H1 (cell line): ENCODE measurements at regions not wholly inside any gene's neighbourhood (a gene's known extent, or its start where the extent isn't known, plus 50 kb on each side); places are given as distances from the start of the nearest gene placed in this dataset.

Experiments used
- CTCF ChIA-PET: fragments of 300-600 bp; sonication (Branson Sonifier 250); formaldehyde crosslinking; loops from one replicate; lab custom pipeline; 2021; ENCODE audit not compliant: partially characterized antibody; lab: Charles Lee
- POLR2A ChIA-PET: fragments of 300-600 bp; sonication (Branson Sonifier 250); formaldehyde crosslinking; loops from one replicate; lab custom pipeline; 2021; ENCODE audit warnings: inconsistent platforms; ENCODE audit not compliant: partially characterized antibody; lab: Charles Lee
- DNase-seq, 2 experiments: peaks; one replicate each; pipeline versions ENCODE4 v3.0.0 to v3.0.0-alpha.2; 2010 to 2022; ENCODE audit warnings: low spot score in 2 of 2, low read depth in 1 of 2, mixed read lengths in 1 of 2
- FAIRE-seq: peaks from 2 replicates; lab custom pipeline; 2011; peaks lifted over from hg19 to GRCh38; lab: Jason Lieb, UNC
- H2AFZ ChIP-seq: 2 replicates; pipeline ENCODE4 v1.8.1; 2012; ENCODE audit warnings: low read length, inconsistent platforms
- H2AK5ac ChIP-seq: 2 replicates; pipeline ENCODE4 v1.6.1; 2013; ENCODE audit warnings: low read depth, low read length
- H2BK120ac ChIP-seq: replicated peaks from 2 replicates; pipeline ENCODE3; 2013; ENCODE audit warnings: low read depth, low read length, inconsistent platforms
- H2BK12ac ChIP-seq: 2 replicates; pipeline ENCODE4 v1.6.1; 2013; ENCODE audit warnings: low read depth, low read length
- H2BK15ac ChIP-seq: 2 replicates; pipeline ENCODE4 v1.6.1; 2013; ENCODE audit warnings: low read length
- H2BK20ac ChIP-seq: 2 replicates; pipeline ENCODE4 v1.6.1; 2013; ENCODE audit warnings: low read length
- H2BK5ac ChIP-seq: 2 replicates; pipeline ENCODE4 v1.6.1; 2013; ENCODE audit warnings: low read depth, low read length
- H3K14ac ChIP-seq: 2 replicates; pipeline ENCODE4 v1.6.1; 2013; ENCODE audit warnings: inconsistent platforms; ENCODE audit not compliant: insufficient read length
- H3K18ac ChIP-seq: 2 replicates; pipeline ENCODE4 v1.6.1; 2013; ENCODE audit warnings: low read length; ENCODE audit errors: extremely low read depth
- H3K23ac ChIP-seq: 2 replicates; pipeline ENCODE4 v1.6.1; 2013; ENCODE audit warnings: inconsistent platforms; ENCODE audit not compliant: insufficient read length
- H3K23me2 ChIP-seq: 2 replicates; pipeline ENCODE4 v1.6.1; 2013; ENCODE audit warnings: low read depth, low read length
- H3K27ac ChIP-seq: 2 replicates; pipeline ENCODE4 v1.6.1; 2011; ENCODE audit warnings: low read depth, low read length, inconsistent platforms
- H3K27me3 ChIP-seq, 4 experiments: replicated peaks in 1 of 4; 1 replicate in 1 of 4; 2 replicates in 3 of 4; pipeline versions ENCODE4 v1.6.1 to v1.8.1; 2011 to 2013; ENCODE audit warnings: low read length in 3 of 4, mild to moderate bottlenecking in 3 of 4, inconsistent platforms in 2 of 4, mixed read lengths in 2 of 4, moderate library complexity in 1 of 4; ENCODE audit not compliant: control insufficient read depth in 3 of 4, insufficient read depth in 3 of 4; ENCODE audit errors: extremely low read depth in 1 of 4
- H3K36me3 ChIP-seq, 4 experiments: 2 replicates each; pipeline versions ENCODE4 v1.6.1 to v1.8.1; 2011 to 2013; ENCODE audit warnings: mild to moderate bottlenecking in 4 of 4, low read length in 3 of 4, moderate library complexity in 2 of 4, control low read depth in 1 of 4, inconsistent platforms in 1 of 4; ENCODE audit not compliant: insufficient read depth in 4 of 4, control insufficient read depth in 2 of 4
- H3K4ac ChIP-seq: replicated peaks from 2 replicates; pipeline ENCODE3; 2013; ENCODE audit warnings: low read length, low read depth, mixed read lengths, inconsistent platforms; ENCODE audit not compliant: insufficient read length
- H3K4me1 ChIP-seq, 4 experiments: replicated peaks in 1 of 4; 1 replicate in 1 of 4; 2 replicates in 3 of 4; pipeline versions ENCODE4 v1.6.1 to v1.8.1; 2011 to 2013; ENCODE audit warnings: low read length in 3 of 4, inconsistent platforms in 2 of 4, mixed read lengths in 1 of 4; ENCODE audit not compliant: insufficient read depth in 4 of 4, control insufficient read depth in 3 of 4
- H3K4me2 ChIP-seq, 2 experiments: 2 replicates each; pipeline versions ENCODE4 v1.6.1 to v1.8.1; 2011 to 2013; ENCODE audit warnings: low read depth in 2 of 2, low read length in 2 of 2, control low read depth in 1 of 2, inconsistent platforms in 1 of 2, mild to moderate bottlenecking in 1 of 2; ENCODE audit not compliant: insufficient read depth in 1 of 2
- H3K4me3 ChIP-seq, 4 experiments: fragments of 200-600, 300-600 bp in 1 of 4; sonication (generic), shearing (Covaris generic), sonication (Bioruptor Twin) in 1 of 4; 2 replicates each; pipeline versions ENCODE4 v1.5.1 to v1.8.1; 2011 to 2016; ENCODE audit warnings: low read length in 4 of 4, low read depth in 3 of 4, control low read depth in 2 of 4, inconsistent platforms in 2 of 4, mild to moderate bottlenecking in 2 of 4, mixed read lengths in 1 of 4, moderate library complexity in 1 of 4; ENCODE audit not compliant: insufficient read depth in 2 of 4; ENCODE audit errors: extremely low read depth in 1 of 4
- H3K56ac ChIP-seq: replicated peaks from 2 replicates; pipeline ENCODE3; 2013; ENCODE audit warnings: low read depth, mild to moderate bottlenecking, mixed read lengths, low read length, inconsistent platforms; ENCODE audit not compliant: insufficient read length
- H3K79me1 ChIP-seq: 2 replicates; pipeline ENCODE4 v1.6.1; 2013; ENCODE audit warnings: low read depth, low read length, control low read depth
- H3K79me2 ChIP-seq, 2 experiments: 2 replicates each; pipeline versions ENCODE4 v1.6.1 to v1.8.1; 2012 to 2013; ENCODE audit warnings: low read length in 2 of 2, mild to moderate bottlenecking in 2 of 2, inconsistent platforms in 1 of 2; ENCODE audit not compliant: insufficient read depth in 2 of 2, control insufficient read depth in 1 of 2
- H3K9ac ChIP-seq, 4 experiments: replicated peaks in 1 of 4; 1 replicate in 1 of 4; 2 replicates in 3 of 4; pipeline versions ENCODE4 v1.6.1 to v1.8.1; 2011 to 2013; ENCODE audit warnings: low read depth in 3 of 4, low read length in 3 of 4, control low read depth in 2 of 4, mild to moderate bottlenecking in 2 of 4, moderate library complexity in 2 of 4, inconsistent platforms in 1 of 4; ENCODE audit errors: extremely low read depth in 1 of 4
- H3K9me3 ChIP-seq, 2 experiments: 2 replicates each; pipeline versions ENCODE4 v1.6.1 to v1.8.1; 2012 to 2013; ENCODE audit warnings: mild to moderate bottlenecking in 2 of 2, moderate library complexity in 2 of 2, control low read depth in 1 of 2, inconsistent platforms in 1 of 2, low read depth in 1 of 2, low read length in 1 of 2, mixed read lengths in 1 of 2; ENCODE audit not compliant: insufficient read depth in 2 of 2
- H4K20me1 ChIP-seq, 2 experiments: replicated peaks in 1 of 2; 2 replicates each; pipeline versions ENCODE3 to v1.8.1; 2011 to 2013; ENCODE audit warnings: inconsistent platforms in 2 of 2, low read length in 2 of 2, mild to moderate bottlenecking in 1 of 2; ENCODE audit not compliant: insufficient read depth in 2 of 2, control insufficient read depth in 1 of 2
- H4K5ac ChIP-seq: 2 replicates; pipeline ENCODE4 v1.6.1; 2013; ENCODE audit warnings: low read length, low read depth, mixed read lengths, inconsistent platforms; ENCODE audit not compliant: insufficient read length
- H4K8ac ChIP-seq: 2 replicates; pipeline ENCODE4 v1.8.0; 2013; ENCODE audit warnings: mild to moderate bottlenecking, moderate library complexity, low read length, inconsistent platforms; ENCODE audit not compliant: insufficient read depth; ENCODE audit errors: extremely low read depth
- H4K91ac ChIP-seq: replicated peaks from 2 replicates; pipeline ENCODE3; 2013; ENCODE audit warnings: low read length, mixed read lengths, inconsistent platforms; ENCODE audit not compliant: insufficient read length
- BCL11A ChIP-seq, 2 experiments: IDR thresholded peaks; one replicate each; pipeline ENCODE4 v1.6.1; 2011; ENCODE audit warnings: low read depth in 2 of 2, low read length in 2 of 2, mild to moderate bottlenecking in 2 of 2
- NRF1 ChIP-seq: IDR thresholded peaks from 2 replicates; pipeline ENCODE4 v1.6.1; 2011; ENCODE audit warnings: mild to moderate bottlenecking, low read depth, low read length, improper control_type of control experiment
- SUZ12 ChIP-seq: fragments of 200-600 bp; sonication (generic); IDR thresholded peaks from 2 replicates; pipeline ENCODE4 v1.6.1; 2012; ENCODE audit warnings: mild to moderate bottlenecking, inconsistent platforms, low read length, moderate library complexity, mixed read lengths
- WGBS, 2 experiments: shearing (Covaris generic) in 1 of 2; methylation state at CpG; one replicate each; pipeline versions ENCODE4 v1.1.6 to v1.1.7; 2013 to 2015; ENCODE audit warnings: low lambda C conversion rate in 2 of 2, mixed read lengths in 2 of 2, inconsistent platforms in 1 of 2, low coverage in 1 of 2, missing lambda C conversion rate in 1 of 2; ENCODE audit not compliant: insufficient replicate concordance in 2 of 2, insufficient coverage in 1 of 2, insufficient read length in 1 of 2; ENCODE audit errors: extremely low coverage in 1 of 2, missing lambda C conversion rate in 1 of 2; 5-methylcytosine and 5-hydroxymethylcytosine counted together

- H3K4me2 ChIP-seq, result no peak overlapping the region
- H2BK120ac ChIP-seq, result no peak overlapping the region
- FAIRE-seq (no peak), DNase-seq (no peak)
- H3K23me2 ChIP-seq, result no peaks in the 10 kb centered on the region
- WGBS, 2 experiments, result 88% methylated on average over 2 of the region's 2 CpGs; no CpG with 5 or more reads in 1 of the 2 experiments
- H3K4me1 ChIP-seq, result no peaks in the 10 kb centered on the region
- H3K79me1 ChIP-seq, result no peaks in the 10 kb centered on the region
- no peak overlapping the region for H3K27ac ChIP-seq
- H4K8ac ChIP-seq, result no peak overlapping the region
- no peak overlapping the region for H2AFZ ChIP-seq
- TF ChIP-seq BCL11A (IDR thresholded peaks at IDR 0.05; ENCODE audit: low read depth in 2 of 2, low read length in 2 of 2), result no peak
- no peak for TF ChIP-seq SUZ12
- no peak for TF ChIP-seq NRF1
- no peaks in the 10 kb centered on the region for H4K20me1 ChIP-seq
- POLR2A ChIA-PET, result interaction anchor here (0.5 kb wide), 1 partner anchor 50 kb away, joined by 3 read pairs; no protein-coding TSS in a partner anchor
- CTCF ChIA-PET, result no interaction called here
- no peak overlapping the region for H2BK20ac ChIP-seq
- H3K36me3 ChIP-seq, result no peaks in the 10 kb centered on the region
- H4K91ac ChIP-seq, result no peak overlapping the region
- no peak overlapping the region for H3K4ac ChIP-seq
- H3K79me2 ChIP-seq, result no peaks in the 10 kb centered on the region
- no peak overlapping the region for H3K23ac ChIP-seq
- no peak overlapping the region for H3K9ac ChIP-seq
- no peak overlapping the region for H3K18ac ChIP-seq
- no peak overlapping the region for H4K5ac ChIP-seq
- no peak overlapping the region for H3K4me3 ChIP-seq
- no peak overlapping the region for H3K56ac ChIP-seq
- no peaks in the 10 kb centered on the region for H3K27me3 ChIP-seq
- no peak overlapping the region for H3K14ac ChIP-seq
- H2BK5ac ChIP-seq, result no peak overlapping the region
- peaks cover 0 to 5% of the 10 kb centered on the region in 2 experiments; a peak in 1 of 4 replicates for H3K9me3 ChIP-seq
- H2BK12ac ChIP-seq, result no peak overlapping the region
- H2AK5ac ChIP-seq, result no peak overlapping the region
- H2BK15ac ChIP-seq, result no peak overlapping the region
These were observed 99.1 kb upstream of the JCAD start for GRCh38 chr10:30158325-30158960.
